Endodermal cell (in vitro differentiated cells): ENCODE measurements at regions not wholly inside any gene's neighbourhood (a gene's known extent, or its start where the extent isn't known, plus 50 kb on each side); places are given as distances from the start of the nearest gene placed in this dataset.

Experiments
- DNase-seq: peaks from one replicate; pipeline ENCODE4 v3.0.0-alpha.2; 2017
- H3K27ac ChIP-seq: 2 replicates; pipeline ENCODE4 v1.5.1; 2013; ENCODE audit warnings: mild to moderate bottlenecking, low read depth, low read length, moderate library complexity
- H3K27me3 ChIP-seq: 2 replicates; pipeline ENCODE4 v1.6.1; 2013; ENCODE audit warnings: mild to moderate bottlenecking, low read length, moderate library complexity; ENCODE audit not compliant: insufficient read depth, control insufficient read depth, poor library complexity, severe bottlenecking
- H3K36me3 ChIP-seq: 2 replicates; pipeline ENCODE4 v1.7.0; 2013; ENCODE audit warnings: mild to moderate bottlenecking, low read length, moderate library complexity; ENCODE audit not compliant: control insufficient read depth, insufficient read depth
- H3K4me1 ChIP-seq: one replicate; pipeline ENCODE4 v1.7.0; 2013; ENCODE audit warnings: low read length; ENCODE audit not compliant: control insufficient read depth, insufficient read depth
- H3K4me3 ChIP-seq: 2 replicates; pipeline ENCODE4 v1.5.1; 2013; ENCODE audit warnings: mild to moderate bottlenecking, low read length, moderate library complexity
- H3K9ac ChIP-seq: 2 replicates; pipeline ENCODE4 v1.6.1; 2013; ENCODE audit warnings: mild to moderate bottlenecking, low read length, moderate library complexity; ENCODE audit not compliant: poor library complexity, severe bottlenecking; ENCODE audit errors: extremely low read depth
- H3K9me3 ChIP-seq: 2 replicates; pipeline ENCODE4 v1.6.1; 2013; ENCODE audit warnings: mild to moderate bottlenecking, low read length, moderate library complexity; ENCODE audit not compliant: control insufficient read depth
- H3K27ac Mint-ChIP-seq: 2 replicates; pipeline ENCODE4 v1.8.0; 2020; ENCODE audit warnings: mixed read lengths
- H3K27me3 Mint-ChIP-seq: 2 replicates; pipeline ENCODE4 v1.8.0; 2021; ENCODE audit warnings: mild to moderate bottlenecking, mixed read lengths; ENCODE audit not compliant: insufficient read depth
- H3K36me3 Mint-ChIP-seq: 2 replicates; pipeline ENCODE4 v1.8.0; 2020; ENCODE audit warnings: low read depth, mixed read lengths
- H3K4me1 Mint-ChIP-seq: 2 replicates; pipeline ENCODE4 v1.8.0; 2020; ENCODE audit warnings: mixed read lengths
- H3K4me3 Mint-ChIP-seq: 2 replicates; pipeline ENCODE4 v1.8.0; 2020; ENCODE audit warnings: mild to moderate bottlenecking, moderate library complexity, mixed read lengths
- H3K9me3 Mint-ChIP-seq: 2 replicates; pipeline ENCODE4 v1.8.0; 2020; ENCODE audit warnings: mild to moderate bottlenecking, mixed read lengths
- CTCF ChIP-seq: fragments of 200-600 bp; sonication (generic); conservative IDR thresholded peaks from 2 replicates; pipeline ENCODE4 v1.5.0; 2021; ENCODE audit warnings: antibody characterized with exemption, mild to moderate bottlenecking
- WGBS, 2 experiments: methylation state at CpG; one replicate each; pipeline versions ENCODE4 v1.1.5 to v1.1.7; 2013; ENCODE audit warnings: missing lambda C conversion rate in 2 of 2, mixed read lengths in 1 of 2; ENCODE audit not compliant: insufficient coverage in 1 of 2, insufficient read length in 1 of 2; 5-methylcytosine and 5-hydroxymethylcytosine counted together

DNA sequence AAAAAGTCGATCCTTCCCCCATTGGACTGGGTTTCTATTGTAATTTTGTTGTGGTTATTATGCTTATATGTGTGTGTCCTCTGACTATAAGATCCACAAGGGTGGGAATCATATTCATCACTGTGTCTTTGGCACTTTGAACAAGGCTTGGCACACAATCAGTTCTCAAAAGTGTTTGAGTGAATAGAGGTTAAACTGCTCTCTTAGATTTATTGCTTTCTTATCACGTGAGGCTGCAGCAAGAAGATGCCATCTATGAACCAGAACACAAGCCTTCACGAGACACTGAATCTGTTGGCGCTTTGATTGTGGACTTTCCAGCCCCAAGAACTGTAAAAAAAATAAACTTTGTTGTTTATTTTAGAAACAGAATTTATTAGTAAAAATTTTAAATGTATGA is 295.0 kb upstream of the MDFIC2 start:
- no peak for DNase-seq
- TF ChIP-seq CTCF = no peak
- H3K36me3 Mint-ChIP-seq = no peaks in the 10 kb centered on the region
- H3K9me3 ChIP-seq = no peaks in the 10 kb centered on the region
- H3K4me1 Mint-ChIP-seq = peaks cover 2% of the 10 kb centered on the region
- H3K4me3 ChIP-seq = no peak overlapping the region
- H3K27ac ChIP-seq = no peak overlapping the region
- no peak overlapping the region for H3K27ac Mint-ChIP-seq
- H3K9me3 Mint-ChIP-seq = peaks cover 6% of the 10 kb centered on the region
- no peaks in the 10 kb centered on the region for H3K27me3 ChIP-seq
- WGBS, 2 experiments = 92 to 100% methylated on average over 2 to 3 of the region's 4 CpGs
- no peaks in the 10 kb centered on the region for H3K36me3 ChIP-seq
- no peak overlapping the region for H3K4me3 Mint-ChIP-seq
- no peak overlapping the region for H3K9ac ChIP-seq
- H3K4me1 ChIP-seq = peaks cover 2% of the 10 kb centered on the region
- no peaks in the 10 kb centered on the region for H3K27me3 Mint-ChIP-seq

- Histone ChIP-seq H3K9ac (no peak overlapping the region), H3K27ac (no peak overlapping the region), H3K27me3 (peaks cover 4% of the 10 kb centered on the region), H3K4me3 (no peak overlapping the region), H3K9me3 (no peaks in the 10 kb centered on the region), H3K36me3 (no peaks in the 10 kb centered on the region), H3K4me1 (peaks cover 2% of the 10 kb centered on the region)
- no peak for DNase-seq
- Mint-ChIP-seq H3K27ac (no peak overlapping the region), H3K27me3 (no peaks in the 10 kb centered on the region), H3K9me3 (peaks cover under 1% of the 10 kb centered on the region), H3K4me3 (no peak overlapping the region), H3K36me3 (no peaks in the 10 kb centered on the region), H3K4me1 (peaks cover 2% of the 10 kb centered on the region)
- no peak for TF ChIP-seq CTCF
Measured at GRCh38 chr3:70606018-70606417, 293.6 kb upstream of the MDFIC2 start.

GRCh38 chr3:70603103-70603502 is 290.7 kb upstream of the MDFIC2 start:
- Mint-ChIP-seq H3K27me3 (no peaks in the 10 kb centered on the region), H3K4me3 (no peak overlapping the region), H3K36me3 (no peaks in the 10 kb centered on the region), H3K27ac (no peak overlapping the region), H3K4me1 (peaks cover 2% of the 10 kb centered on the region), H3K9me3 (no peaks in the 10 kb centered on the region)
- Histone ChIP-seq H3K4me1 (peaks cover 2% of the 10 kb centered on the region), H3K9me3 (no peaks in the 10 kb centered on the region), H3K27me3 (peaks cover 15% of the 10 kb centered on the region), H3K9ac (no peak overlapping the region), H3K27ac (no peak overlapping the region), H3K36me3 (no peaks in the 10 kb centered on the region), H3K4me3 (no peak overlapping the region)
- TF ChIP-seq CTCF = no peak
- no peak for DNase-seq
- 63 to 90% methylated on average over 1 to 3 of the region's 3 CpGs for WGBS, 2 experiments
